Kidney tubule cell (primary cell): ENCODE measurements at regions not wholly inside any gene's neighbourhood (a gene's known extent, or its start where the extent isn't known, plus 50 kb on each side); places are given as distances from the start of the nearest gene placed in this dataset.

Experiments
- DNase-seq: peaks from one replicate; pipeline ENCODE4 v3.0.0-alpha.2; 2018; ENCODE audit warnings: low spot score

GRCh38 chr11:128219731-128220120, 367.6 kb downstream of the ETS1 start:
- DNase-seq = no peak

GRCh38 chr11:128216198-128216597, 371.2 kb downstream of the ETS1 start:
- DNase-seq = no peak

- no peak for DNase-seq
Measured at GRCh38 chr11:128215238-128215882, 372.0 kb downstream of the ETS1 start.

- DNase-seq = no peak
Measured at GRCh38 chr11:128214263-128214662, 373.1 kb downstream of the ETS1 start.

GRCh38 chr11:128213461-128213860, 373.9 kb downstream of the ETS1 start:
- no peak for DNase-seq

GRCh38 chr11:128212324-128212723, 375.0 kb downstream of the ETS1 start:
- DNase-seq = no peak

- peak; percentile 100 for DNase-seq
Measured at GRCh38 chr11:128210148-128210940, 377.0 kb downstream of the ETS1 start.

- no peak for DNase-seq
Measured at GRCh38 chr11:128209138-128209435, 378.3 kb downstream of the ETS1 start.

- peak; percentile 96 for DNase-seq
Measured at GRCh38 chr11:128208329-128209137, 378.8 kb downstream of the ETS1 start.

GRCh38 chr11:128207861-128208321, 379.5 kb downstream of the ETS1 start:
- peak; percentile 98 for DNase-seq

- peak; percentile 85 for DNase-seq
Measured at GRCh38 chr11:128206461-128206860, 380.9 kb downstream of the ETS1 start.

- peak; percentile 83 for DNase-seq
Measured at GRCh38 chr11:128205796-128206195, 381.6 kb downstream of the ETS1 start.

- no peak for DNase-seq
Measured at GRCh38 chr11:128204898-128205297, 382.5 kb downstream of the ETS1 start.

- DNase-seq = peak; percentile 71
Measured at GRCh38 chr11:128201801-128202200, 385.6 kb downstream of the ETS1 start.

- no peak for DNase-seq
Measured at GRCh38 chr11:128201009-128201408, 386.3 kb downstream of the ETS1 start.

- no peak for DNase-seq
Measured at GRCh38 chr11:128200467-128200866, 386.9 kb downstream of the ETS1 start.

GRCh38 chr11:128198216-128198772, 389.1 kb downstream of the ETS1 start:
- no peak for DNase-seq

GRCh38 chr11:128196235-128196634, 391.1 kb downstream of the ETS1 start:
- no peak for DNase-seq

- DNase-seq = no peak
Measured at GRCh38 chr11:128195756-128196155, 391.6 kb downstream of the ETS1 start.

GRCh38 chr11:128195057-128195751, 392.2 kb downstream of the ETS1 start:
- no peak for DNase-seq

GRCh38 chr11:128194216-128194615, 393.1 kb downstream of the ETS1 start:
- DNase-seq = no peak

GRCh38 chr11:128193615-128194014, 393.7 kb downstream of the ETS1 start:
- DNase-seq = no peak
